ENCODE measurements at regions not wholly inside any gene's neighbourhood (a gene's known extent, or its start where the extent isn't known, plus 50 kb on each side); places are given as distances from the start of the nearest gene placed in this dataset.

DNA sequence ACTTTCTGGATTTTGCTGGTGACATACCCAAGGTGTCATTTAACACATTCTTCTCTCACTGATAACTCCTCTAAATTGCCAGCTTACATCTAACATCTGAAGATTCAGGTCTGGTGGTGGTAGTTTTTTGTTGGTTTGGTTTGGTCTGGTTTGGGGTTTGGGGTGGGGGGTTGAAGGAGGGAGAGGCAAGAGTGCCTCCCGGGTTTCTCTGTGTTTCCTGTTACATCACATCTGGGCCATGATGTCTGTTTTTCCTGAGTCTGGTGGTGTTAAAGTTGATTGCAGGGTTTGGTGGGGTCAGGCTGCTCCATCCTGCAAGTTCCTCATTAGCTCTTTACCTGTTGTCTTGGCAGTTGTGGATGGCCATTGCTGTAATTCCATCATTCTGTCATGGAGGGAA lies 155.8 kb upstream of the UBL3 start:
- Histone ChIP-seq H3K4me3 (ENCODE audit: insufficient read depth, low read depth, low read length) (no peak overlapping the region), H3K79me2 (ENCODE audit: insufficient read depth, low read length) (no peaks in the 10 kb centered on the region), H3K4me1 (ENCODE audit: insufficient read depth, low read length) (peaks cover 2% of the 10 kb centered on the region), H3K27me3 (ENCODE audit: insufficient read depth, low read length) (no peaks in the 10 kb centered on the region), H2AFZ (ENCODE audit: low read depth, low read length) (no peak overlapping the region), H3K9me3 (ENCODE audit: insufficient read depth, low read depth, low read length) (no peaks in the 10 kb centered on the region), H3K9ac (ENCODE audit: low read length) (no peak overlapping the region), H4K20me1 (ENCODE audit: insufficient read depth, low read length) (no peaks in the 10 kb centered on the region), H3K36me3 (ENCODE audit: insufficient read depth, low read length) (no peaks in the 10 kb centered on the region), H3K4me2 (ENCODE audit: low read length) (no peak overlapping the region), H3K27ac (ENCODE audit: low read depth, low read length) (no peak overlapping the region)
- Mint-ChIP-seq H3K9me3 (ENCODE audit: unreplicated experiment) (peaks cover 1% of the 10 kb centered on the region), H3K4me3 (ENCODE audit: unreplicated experiment) (no peak overlapping the region), H3K36me3 (ENCODE audit: low read depth, unreplicated experiment) (no peaks in the 10 kb centered on the region), H3K27me3 (ENCODE audit: low read depth, unreplicated experiment) (peaks cover 4% of the 10 kb centered on the region), H3K27ac (ENCODE audit: unreplicated experiment) (no peak overlapping the region), H3K4me1 (ENCODE audit: low read depth, unreplicated experiment) (peaks cover 10% of the 10 kb centered on the region)
- DNase-seq (ENCODE audit: low read depth) (no peak), FAIRE-seq (no peak)
- TF ChIP-seq, protein P1, sequence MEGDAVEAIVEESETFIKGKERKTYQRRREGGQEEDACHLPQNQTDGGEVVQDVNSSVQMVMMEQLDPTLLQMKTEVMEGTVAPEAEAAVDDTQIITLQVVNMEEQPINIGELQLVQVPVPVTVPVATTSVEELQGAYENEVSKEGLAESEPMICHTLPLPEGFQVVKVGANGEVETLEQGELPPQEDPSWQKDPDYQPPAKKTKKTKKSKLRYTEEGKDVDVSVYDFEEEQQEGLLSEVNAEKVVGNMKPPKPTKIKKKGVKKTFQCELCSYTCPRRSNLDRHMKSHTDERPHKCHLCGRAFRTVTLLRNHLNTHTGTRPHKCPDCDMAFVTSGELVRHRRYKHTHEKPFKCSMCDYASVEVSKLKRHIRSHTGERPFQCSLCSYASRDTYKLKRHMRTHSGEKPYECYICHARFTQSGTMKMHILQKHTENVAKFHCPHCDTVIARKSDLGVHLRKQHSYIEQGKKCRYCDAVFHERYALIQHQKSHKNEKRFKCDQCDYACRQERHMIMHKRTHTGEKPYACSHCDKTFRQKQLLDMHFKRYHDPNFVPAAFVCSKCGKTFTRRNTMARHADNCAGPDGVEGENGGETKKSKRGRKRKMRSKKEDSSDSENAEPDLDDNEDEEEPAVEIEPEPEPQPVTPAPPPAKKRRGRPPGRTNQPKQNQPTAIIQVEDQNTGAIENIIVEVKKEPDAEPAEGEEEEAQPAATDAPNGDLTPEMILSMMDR (IDR thresholded peaks at IDR 0.05; ENCODE audit: insufficient read depth, low read depth, low read length), result no peak
- TF ChIP-seq EZH2 (IDR thresholded peaks at IDR 0.05; ENCODE audit: insufficient read depth, low read length), result no peak

DNA sequence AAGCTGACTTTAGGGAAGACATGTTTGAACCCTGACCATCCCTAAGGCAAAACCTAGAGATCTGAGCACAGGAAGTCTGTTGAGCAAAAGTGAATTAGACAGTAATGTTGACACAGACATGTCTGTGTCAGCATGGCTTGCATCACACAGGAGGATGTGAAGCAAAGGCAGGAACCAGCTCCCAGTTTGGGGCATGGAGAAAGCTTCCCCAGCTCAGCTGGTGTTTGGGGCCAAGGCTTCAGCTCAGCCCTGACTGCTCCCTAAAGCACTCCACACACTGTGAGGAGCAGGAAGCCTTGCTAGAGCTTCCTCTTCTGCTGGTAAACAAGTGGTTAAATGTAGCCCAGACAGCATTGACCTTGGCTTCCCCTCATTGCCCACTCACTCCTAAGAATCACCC lies 153.8 kb upstream of the UBL3 start:
- no peak overlapping the region for H3K4me3 Mint-ChIP-seq (ENCODE audit: unreplicated experiment)
- H3K4me3 ChIP-seq (ENCODE audit: insufficient read depth, low read depth, low read length), result no peak overlapping the region
- H3K4me1 ChIP-seq (ENCODE audit: insufficient read depth, low read length), result peaks cover 2% of the 10 kb centered on the region
- H3K27me3 Mint-ChIP-seq (ENCODE audit: low read depth, unreplicated experiment), result no peaks in the 10 kb centered on the region
- H3K9me3 Mint-ChIP-seq (ENCODE audit: unreplicated experiment), result peaks cover 2% of the 10 kb centered on the region
- peak overlapping the region; percentile 32 for H2AFZ ChIP-seq (ENCODE audit: low read depth, low read length)
- FAIRE-seq, result no peak
- H3K36me3 ChIP-seq (ENCODE audit: insufficient read depth, low read length), result no peaks in the 10 kb centered on the region
- no peak overlapping the region for H3K27ac ChIP-seq (ENCODE audit: low read depth, low read length)
- H3K9ac ChIP-seq (ENCODE audit: low read length), result no peak overlapping the region
- peaks cover 10% of the 10 kb centered on the region for H3K4me1 Mint-ChIP-seq (ENCODE audit: low read depth, unreplicated experiment)
- no peaks in the 10 kb centered on the region for H3K79me2 ChIP-seq (ENCODE audit: insufficient read depth, low read length)
- H3K27ac Mint-ChIP-seq (ENCODE audit: unreplicated experiment), result no peak overlapping the region
- no peak for TF ChIP-seq EZH2 (IDR thresholded peaks at IDR 0.05; ENCODE audit: insufficient read depth, low read length)
- TF ChIP-seq, protein P1 (IDR thresholded peaks at IDR 0.05; ENCODE audit: insufficient read depth, low read depth, low read length), result no peak
- no peaks in the 10 kb centered on the region for H3K9me3 ChIP-seq (ENCODE audit: insufficient read depth, low read depth, low read length)
- DNase-seq (ENCODE audit: low read depth), result no peak
- no peaks in the 10 kb centered on the region for H3K36me3 Mint-ChIP-seq (ENCODE audit: low read depth, unreplicated experiment)
- no peaks in the 10 kb centered on the region for H4K20me1 ChIP-seq (ENCODE audit: insufficient read depth, low read length)
- H3K27me3 ChIP-seq (ENCODE audit: insufficient read depth, low read length), result no peaks in the 10 kb centered on the region
- no peak overlapping the region for H3K4me2 ChIP-seq (ENCODE audit: low read length)

DNA sequence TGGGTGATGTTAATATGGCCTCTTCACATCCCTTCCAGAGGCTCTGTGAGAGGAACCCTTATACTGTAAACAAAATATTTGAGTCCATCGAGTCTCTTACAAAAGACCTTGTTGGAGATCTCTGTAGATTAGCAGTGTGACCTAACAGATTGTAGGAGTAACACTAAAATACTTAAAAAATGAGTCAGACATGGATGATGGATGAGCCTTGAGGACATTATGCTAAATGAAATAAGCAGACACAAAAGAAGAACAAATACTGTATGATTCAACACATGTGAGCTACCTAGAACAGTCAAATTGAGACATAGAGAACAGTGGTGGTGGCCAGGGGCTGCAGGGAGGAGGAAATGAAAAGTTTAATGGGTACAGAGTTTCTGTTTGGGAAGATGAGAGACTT lies 152.2 kb upstream of the UBL3 start:
- Histone ChIP-seq H3K9me3 (ENCODE audit: insufficient read depth, low read depth, low read length) (no peaks in the 10 kb centered on the region), H4K20me1 (ENCODE audit: insufficient read depth, low read length) (no peaks in the 10 kb centered on the region), H3K9ac (ENCODE audit: low read length) (no peak overlapping the region), H3K4me2 (ENCODE audit: low read length) (peak overlapping the region; percentile 43), H3K27ac (ENCODE audit: low read depth, low read length) (peak overlapping the region; percentile 14), H3K27me3 (ENCODE audit: insufficient read depth, low read length) (no peaks in the 10 kb centered on the region), H3K4me1 (ENCODE audit: insufficient read depth, low read length) (peaks cover 2% of the 10 kb centered on the region), H3K36me3 (ENCODE audit: insufficient read depth, low read length) (no peaks in the 10 kb centered on the region), H3K79me2 (ENCODE audit: insufficient read depth, low read length) (no peaks in the 10 kb centered on the region), H2AFZ (ENCODE audit: low read depth, low read length) (no peak overlapping the region), H3K4me3 (ENCODE audit: insufficient read depth, low read depth, low read length) (no peak overlapping the region)
- no peaks in the 10 kb centered on the region for H3K36me3 Mint-ChIP-seq (ENCODE audit: low read depth, unreplicated experiment)
- DNase-seq (ENCODE audit: low read depth) (peak; percentile 92), FAIRE-seq (peak; percentile 72)
- no peak overlapping the region for H3K4me3 Mint-ChIP-seq (ENCODE audit: unreplicated experiment)
- peak overlapping the region; percentile 0 for H3K27ac Mint-ChIP-seq (ENCODE audit: unreplicated experiment)
- peaks cover 10% of the 10 kb centered on the region for H3K4me1 Mint-ChIP-seq (ENCODE audit: low read depth, unreplicated experiment)
- TF ChIP-seq EZH2 (IDR thresholded peaks at IDR 0.05; ENCODE audit: insufficient read depth, low read length), result no peak
- TF ChIP-seq, protein P1 (IDR thresholded peaks at IDR 0.05; ENCODE audit: insufficient read depth, low read depth, low read length), result no peak
- peaks cover 2% of the 10 kb centered on the region for H3K9me3 Mint-ChIP-seq (ENCODE audit: unreplicated experiment)
- no peaks in the 10 kb centered on the region for H3K27me3 Mint-ChIP-seq (ENCODE audit: low read depth, unreplicated experiment)

Measured in astrocyte (in vitro differentiated cells and primary cell).